ENCODE measurements at regions not wholly inside any gene's neighbourhood (a gene's known extent, or its start where the extent isn't known, plus 50 kb on each side); places are given as distances from the start of the nearest gene placed in this dataset.

DNA sequence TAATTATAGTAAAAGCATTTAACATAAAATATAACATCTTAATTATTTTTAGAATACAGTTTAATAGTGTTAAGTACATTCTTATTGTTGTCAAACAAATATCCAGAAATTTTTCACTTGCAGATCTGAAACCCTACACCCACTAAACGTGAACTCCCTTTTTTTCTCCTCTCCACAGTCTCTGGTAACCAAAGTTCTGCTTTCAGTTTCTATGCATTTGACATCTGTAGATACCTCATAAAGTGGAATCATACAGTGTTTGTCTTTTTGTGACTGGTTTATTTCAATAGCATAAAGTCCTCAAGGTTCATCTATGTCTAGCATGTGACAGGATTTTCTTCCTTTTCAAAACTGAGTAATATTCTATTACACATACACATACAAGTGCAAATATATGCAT, 286.3 kb downstream of the BTBD3 start:
- TF ChIP-seq EGR1 (IDR thresholded peaks at IDR 0.05) (no peak), RAD21 (IDR thresholded peaks at IDR 0.05; ENCODE audit: low read depth) (no peak), TEAD4 (IDR thresholded peaks at IDR 0.05) (no peak), FOXM1 (IDR thresholded peaks at IDR 0.05; ENCODE audit: borderline replicate concordance, low read depth) (no peak), YY1 (IDR thresholded peaks at IDR 0.05; ENCODE audit: low read depth) (no peak), CEBPB (IDR thresholded peaks at IDR 0.05) (no peak), TCF12 (IDR thresholded peaks at IDR 0.05; ENCODE audit: low read depth) (no peak), ZBTB7A (IDR thresholded peaks at IDR 0.05; ENCODE audit: low read depth) (no peak), EP300 (IDR thresholded peaks at IDR 0.05; ENCODE audit: borderline replicate concordance) (no peak), TAF1 (IDR thresholded peaks at IDR 0.05; ENCODE audit: low read depth) (no peak), CREB1 (IDR thresholded peaks at IDR 0.05; ENCODE audit: low read depth) (no peak)
- TF ChIP-seq, protein P1, sequence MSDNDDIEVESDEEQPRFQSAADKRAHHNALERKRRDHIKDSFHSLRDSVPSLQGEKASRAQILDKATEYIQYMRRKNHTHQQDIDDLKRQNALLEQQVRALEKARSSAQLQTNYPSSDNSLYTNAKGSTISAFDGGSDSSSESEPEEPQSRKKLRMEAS (IDR thresholded peaks at IDR 0.05): no peak
- TF ChIP-seq, protein P2, sequence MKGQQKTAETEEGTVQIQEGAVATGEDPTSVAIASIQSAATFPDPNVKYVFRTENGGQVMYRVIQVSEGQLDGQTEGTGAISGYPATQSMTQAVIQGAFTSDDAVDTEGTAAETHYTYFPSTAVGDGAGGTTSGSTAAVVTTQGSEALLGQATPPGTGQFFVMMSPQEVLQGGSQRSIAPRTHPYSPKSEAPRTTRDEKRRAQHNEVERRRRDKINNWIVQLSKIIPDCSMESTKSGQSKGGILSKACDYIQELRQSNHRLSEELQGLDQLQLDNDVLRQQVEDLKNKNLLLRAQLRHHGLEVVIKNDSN (IDR thresholded peaks at IDR 0.05): no peak

DNA sequence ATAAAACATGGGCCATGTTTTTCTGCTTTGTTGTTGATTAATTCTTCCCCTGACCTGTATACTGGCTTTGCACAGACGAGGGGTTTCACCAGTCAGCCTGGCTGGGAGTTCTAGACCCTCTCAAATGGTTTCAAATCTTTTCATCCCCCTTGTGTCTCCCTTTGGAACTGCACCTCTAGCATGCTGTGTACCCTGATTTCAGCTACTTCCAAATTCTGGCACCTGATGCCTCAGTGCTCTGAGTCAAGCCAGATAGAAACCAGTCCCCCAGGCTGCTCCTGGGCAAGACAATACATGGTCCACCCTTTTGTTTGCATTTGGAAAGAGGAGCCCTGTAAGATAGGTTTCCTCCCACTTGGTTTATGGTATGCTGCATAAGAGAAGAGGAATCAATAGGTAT, 290.2 kb downstream of the BTBD3 start:
- TF ChIP-seq RAD21 (IDR thresholded peaks at IDR 0.05; ENCODE audit: low read depth): peak; percentile 38
- no peak for TF ChIP-seq EGR1 (IDR thresholded peaks at IDR 0.05)

GRCh38 chr20:12210591-12210990, 292.9 kb downstream of the BTBD3 start:
- TF ChIP-seq RAD21 (IDR thresholded peaks at IDR 0.05; ENCODE audit: low read depth) (no peak), CEBPB (IDR thresholded peaks at IDR 0.05) (no peak), EGR1 (IDR thresholded peaks at IDR 0.05) (no peak), ZBTB7A (IDR thresholded peaks at IDR 0.05; ENCODE audit: low read depth) (no peak), NFIC (IDR thresholded peaks at IDR 0.05) (no peak), YY1 (IDR thresholded peaks at IDR 0.05; ENCODE audit: low read depth) (no peak), TAF1 (IDR thresholded peaks at IDR 0.05; ENCODE audit: low read depth) (no peak), EP300 (IDR thresholded peaks at IDR 0.05; ENCODE audit: borderline replicate concordance) (no peak), FOXM1 (IDR thresholded peaks at IDR 0.05; ENCODE audit: borderline replicate concordance, low read depth) (no peak), TEAD4 (IDR thresholded peaks at IDR 0.05) (no peak), CREB1 (IDR thresholded peaks at IDR 0.05; ENCODE audit: low read depth) (no peak), TCF12 (IDR thresholded peaks at IDR 0.05; ENCODE audit: low read depth) (no peak)
- TF ChIP-seq, protein P2 (IDR thresholded peaks at IDR 0.05): no peak
- TF ChIP-seq, protein P3, sequence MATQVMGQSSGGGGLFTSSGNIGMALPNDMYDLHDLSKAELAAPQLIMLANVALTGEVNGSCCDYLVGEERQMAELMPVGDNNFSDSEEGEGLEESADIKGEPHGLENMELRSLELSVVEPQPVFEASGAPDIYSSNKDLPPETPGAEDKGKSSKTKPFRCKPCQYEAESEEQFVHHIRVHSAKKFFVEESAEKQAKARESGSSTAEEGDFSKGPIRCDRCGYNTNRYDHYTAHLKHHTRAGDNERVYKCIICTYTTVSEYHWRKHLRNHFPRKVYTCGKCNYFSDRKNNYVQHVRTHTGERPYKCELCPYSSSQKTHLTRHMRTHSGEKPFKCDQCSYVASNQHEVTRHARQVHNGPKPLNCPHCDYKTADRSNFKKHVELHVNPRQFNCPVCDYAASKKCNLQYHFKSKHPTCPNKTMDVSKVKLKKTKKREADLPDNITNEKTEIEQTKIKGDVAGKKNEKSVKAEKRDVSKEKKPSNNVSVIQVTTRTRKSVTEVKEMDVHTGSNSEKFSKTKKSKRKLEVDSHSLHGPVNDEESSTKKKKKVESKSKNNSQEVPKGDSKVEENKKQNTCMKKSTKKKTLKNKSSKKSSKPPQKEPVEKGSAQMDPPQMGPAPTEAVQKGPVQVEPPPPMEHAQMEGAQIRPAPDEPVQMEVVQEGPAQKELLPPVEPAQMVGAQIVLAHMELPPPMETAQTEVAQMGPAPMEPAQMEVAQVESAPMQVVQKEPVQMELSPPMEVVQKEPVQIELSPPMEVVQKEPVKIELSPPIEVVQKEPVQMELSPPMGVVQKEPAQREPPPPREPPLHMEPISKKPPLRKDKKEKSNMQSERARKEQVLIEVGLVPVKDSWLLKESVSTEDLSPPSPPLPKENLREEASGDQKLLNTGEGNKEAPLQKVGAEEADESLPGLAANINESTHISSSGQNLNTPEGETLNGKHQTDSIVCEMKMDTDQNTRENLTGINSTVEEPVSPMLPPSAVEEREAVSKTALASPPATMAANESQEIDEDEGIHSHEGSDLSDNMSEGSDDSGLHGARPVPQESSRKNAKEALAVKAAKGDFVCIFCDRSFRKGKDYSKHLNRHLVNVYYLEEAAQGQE (IDR thresholded peaks at IDR 0.05; ENCODE audit: low read depth): no peak
- TF ChIP-seq, protein P1 (IDR thresholded peaks at IDR 0.05): no peak

GRCh38 chr20:12211361-12211760, 293.7 kb downstream of the BTBD3 start:
- no peak for TF ChIP-seq TAF1 (IDR thresholded peaks at IDR 0.05; ENCODE audit: low read depth)
- no peak for TF ChIP-seq CREB1 (IDR thresholded peaks at IDR 0.05; ENCODE audit: low read depth)
- TF ChIP-seq, protein P3 (IDR thresholded peaks at IDR 0.05; ENCODE audit: low read depth): no peak
- TF ChIP-seq, protein P1 (IDR thresholded peaks at IDR 0.05): no peak
- no peak for TF ChIP-seq ZBTB7A (IDR thresholded peaks at IDR 0.05; ENCODE audit: low read depth)
- TF ChIP-seq CEBPB (IDR thresholded peaks at IDR 0.05): no peak
- TF ChIP-seq TCF12 (IDR thresholded peaks at IDR 0.05; ENCODE audit: low read depth): no peak
- TF ChIP-seq NFIC (IDR thresholded peaks at IDR 0.05): no peak
- TF ChIP-seq EP300 (IDR thresholded peaks at IDR 0.05; ENCODE audit: borderline replicate concordance): no peak
- no peak for TF ChIP-seq EGR1 (IDR thresholded peaks at IDR 0.05)
- TF ChIP-seq, protein P2 (IDR thresholded peaks at IDR 0.05): no peak
- no peak for TF ChIP-seq RAD21 (IDR thresholded peaks at IDR 0.05; ENCODE audit: low read depth)
- no peak for TF ChIP-seq FOXM1 (IDR thresholded peaks at IDR 0.05; ENCODE audit: borderline replicate concordance, low read depth)
- TF ChIP-seq YY1 (IDR thresholded peaks at IDR 0.05; ENCODE audit: low read depth): no peak
- no peak for TF ChIP-seq TEAD4 (IDR thresholded peaks at IDR 0.05)

DNA sequence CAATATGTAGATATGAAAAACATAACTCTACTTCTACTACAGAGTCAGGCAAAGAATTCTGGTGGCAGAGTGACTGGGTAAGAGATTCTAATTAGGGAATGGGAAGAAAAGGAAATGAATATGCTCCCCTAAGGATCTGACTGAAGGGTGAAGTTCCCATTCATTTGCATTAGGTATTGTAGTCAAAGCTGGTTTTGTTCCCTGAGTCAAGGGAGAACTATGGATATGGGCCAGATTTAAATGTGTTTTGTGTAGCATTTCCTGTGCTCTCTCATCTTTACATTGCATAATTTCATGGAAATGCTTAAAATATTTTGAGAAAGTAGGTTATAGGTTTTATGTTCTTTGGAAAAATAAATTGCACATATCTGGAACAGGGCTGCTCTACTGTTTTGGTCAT, 299.7 kb downstream of the BTBD3 start:
- TF ChIP-seq FOXM1 (IDR thresholded peaks at IDR 0.05; ENCODE audit: borderline replicate concordance, low read depth) (no peak), TAF1 (IDR thresholded peaks at IDR 0.05; ENCODE audit: low read depth) (no peak), EP300 (IDR thresholded peaks at IDR 0.05; ENCODE audit: borderline replicate concordance) (no peak), TEAD4 (IDR thresholded peaks at IDR 0.05) (no peak), CEBPB (IDR thresholded peaks at IDR 0.05) (no peak), ZBTB7A (IDR thresholded peaks at IDR 0.05; ENCODE audit: low read depth) (no peak), CREB1 (IDR thresholded peaks at IDR 0.05; ENCODE audit: low read depth) (no peak), RAD21 (IDR thresholded peaks at IDR 0.05; ENCODE audit: low read depth) (no peak), YY1 (IDR thresholded peaks at IDR 0.05; ENCODE audit: low read depth) (no peak), NFIC (IDR thresholded peaks at IDR 0.05) (no peak), EGR1 (IDR thresholded peaks at IDR 0.05) (no peak), TCF12 (IDR thresholded peaks at IDR 0.05; ENCODE audit: low read depth) (no peak)
- TF ChIP-seq, protein P1 (IDR thresholded peaks at IDR 0.05): no peak
- TF ChIP-seq, protein P2 (IDR thresholded peaks at IDR 0.05): no peak
- TF ChIP-seq, protein P3 (IDR thresholded peaks at IDR 0.05; ENCODE audit: low read depth): no peak

Data from Ishikawa (cell line).